ENCODE measurements at regions not wholly inside any gene's neighbourhood (a gene's known extent, or its start where the extent isn't known, plus 50 kb on each side); places are given as distances from the start of the nearest gene placed in this dataset.

GRCh38 chr21:37971390-37971950 lies 55.2 kb upstream of the KCNJ6 start:
- no peaks in the 10 kb centered on the region for H3K9me3 ChIP-seq (replicated peaks; ENCODE audit: insufficient read depth, low read length)
- H3K4me1 ChIP-seq (ENCODE audit: low read length), result no peaks in the 10 kb centered on the region
- no peak overlapping the region for H3K4me2 ChIP-seq (ENCODE audit: low read depth, low read length)
- TF ChIP-seq CTCF (IDR thresholded peaks at IDR 0.05; ENCODE audit: low read length), result no peak
- no peak for TF ChIP-seq EZH2 (optimal IDR thresholded peaks at IDR 0.05; ENCODE audit: low read depth, low read length)
- TF ChIP-seq EZH2phosphoT487 (IDR thresholded peaks at IDR 0.05; ENCODE audit: low read length), result no peak
- no peaks in the 10 kb centered on the region for H3K9me2 ChIP-seq (replicated peaks; ENCODE audit: insufficient read depth, low read length)
- DNase-seq, result no peak
- H3K4me3 ChIP-seq (ENCODE audit: low read length), result no peak overlapping the region
- no peak overlapping the region for H2AFZ ChIP-seq (ENCODE audit: low read length)
- no peak overlapping the region for H3K27ac ChIP-seq (ENCODE audit: low read length)
- no peaks in the 10 kb centered on the region for H3K79me2 ChIP-seq (ENCODE audit: low read length)
- H3F3A ChIP-seq (ENCODE audit: insufficient read depth, low read length), result no peaks in the 10 kb centered on the region
- H3K27me3 ChIP-seq (replicated peaks; ENCODE audit: insufficient read depth, low read length), result no peaks in the 10 kb centered on the region
- H3K36me3 ChIP-seq (replicated peaks; ENCODE audit: insufficient read depth, low read length), result no peaks in the 10 kb centered on the region
- no peaks in the 10 kb centered on the region for H4K20me1 ChIP-seq (ENCODE audit: insufficient read depth, low read length)
- H3K9ac ChIP-seq (ENCODE audit: low read length), result no peak overlapping the region

- TF ChIP-seq EZH2 (optimal IDR thresholded peaks at IDR 0.05; ENCODE audit: low read depth, low read length) (no peak), CTCF (IDR thresholded peaks at IDR 0.05; ENCODE audit: low read length) (no peak)
Measured at GRCh38 chr21:37974081-37974480, 57.8 kb upstream of the KCNJ6 start.

GRCh38 chr21:37982496-37983318 lies 66.5 kb upstream of the KCNJ6 start:
- TF ChIP-seq CTCF (IDR thresholded peaks at IDR 0.05; ENCODE audit: low read length), result no peak
- Histone ChIP-seq H3K27ac (ENCODE audit: low read length) (no peak overlapping the region), H4K20me1 (ENCODE audit: insufficient read depth, low read length) (no peaks in the 10 kb centered on the region), H2AFZ (ENCODE audit: low read length) (no peak overlapping the region), H3F3A (ENCODE audit: insufficient read depth, low read length) (no peaks in the 10 kb centered on the region), H3K4me3 (ENCODE audit: low read length) (no peak overlapping the region), H3K9ac (ENCODE audit: low read length) (no peak overlapping the region), H3K79me2 (ENCODE audit: low read length) (no peaks in the 10 kb centered on the region), H3K36me3 (replicated peaks; ENCODE audit: insufficient read depth, low read length) (no peaks in the 10 kb centered on the region), H3K9me3 (replicated peaks; ENCODE audit: insufficient read depth, low read length) (no peaks in the 10 kb centered on the region; the same call in 1 of the 2 replicates), H3K4me1 (ENCODE audit: low read length) (no peaks in the 10 kb centered on the region), H3K27me3 (replicated peaks; ENCODE audit: insufficient read depth, low read length) (no peaks in the 10 kb centered on the region), H3K9me2 (replicated peaks; ENCODE audit: insufficient read depth, low read length) (no peaks in the 10 kb centered on the region), H3K4me2 (ENCODE audit: low read depth, low read length) (no peak overlapping the region)
- DNase-seq, result no peak

More at GRCh38 chr21:37974081-37974480, 57.8 kb upstream of the KCNJ6 start:
- Histone ChIP-seq H3K4me1 (ENCODE audit: low read length) (no peaks in the 10 kb centered on the region), H3K9me2 (replicated peaks; ENCODE audit: insufficient read depth, low read length) (no peaks in the 10 kb centered on the region), H3K9me3 (replicated peaks; ENCODE audit: insufficient read depth, low read length) (no peaks in the 10 kb centered on the region), H3K79me2 (ENCODE audit: low read length) (no peaks in the 10 kb centered on the region), H3K27ac (ENCODE audit: low read length) (no peak overlapping the region), H3K9ac (ENCODE audit: low read length) (no peak overlapping the region), H3K4me3 (ENCODE audit: low read length) (no peak overlapping the region), H2AFZ (ENCODE audit: low read length) (no peak overlapping the region), H3K36me3 (replicated peaks; ENCODE audit: insufficient read depth, low read length) (no peaks in the 10 kb centered on the region), H3K27me3 (replicated peaks; ENCODE audit: insufficient read depth, low read length) (no peaks in the 10 kb centered on the region), H3F3A (ENCODE audit: insufficient read depth, low read length) (no peaks in the 10 kb centered on the region), H4K20me1 (ENCODE audit: insufficient read depth, low read length) (no peaks in the 10 kb centered on the region), H3K4me2 (ENCODE audit: low read depth, low read length) (no peak overlapping the region)
- no peak for DNase-seq
